NCI-H446 treated with DMSO at 0.1 percent for 48 hours (cell line): ENCODE measurements at regions not wholly inside any gene's neighbourhood (a gene's known extent, or its start where the extent isn't known, plus 50 kb on each side); places are given as distances from the start of the nearest gene placed in this dataset.

Experiments
- DNase-seq: peaks from one replicate; lab custom pipeline; 2025; lab: John Stamatoyannopoulos, UW

DNA sequence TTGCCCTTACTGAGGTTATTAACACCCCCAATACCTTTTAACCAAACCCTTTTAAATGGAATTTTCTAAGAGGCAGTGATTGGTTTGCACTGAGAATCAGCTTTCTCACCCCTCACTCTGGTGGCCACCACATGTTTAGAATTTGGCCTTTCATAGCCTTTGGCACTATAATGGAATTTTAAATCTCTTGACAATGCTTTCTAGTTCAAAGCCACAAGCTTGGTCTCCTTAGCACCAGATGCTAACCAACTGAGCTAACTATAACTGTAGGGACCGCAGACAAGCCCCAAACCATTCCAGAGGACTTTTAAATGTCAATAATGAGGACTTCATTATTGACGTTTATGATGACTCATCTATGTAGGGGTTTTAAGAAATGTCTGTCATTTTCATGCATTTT, 238.7 kb upstream of the SNX7 start:
- no peak for DNase-seq

DNA sequence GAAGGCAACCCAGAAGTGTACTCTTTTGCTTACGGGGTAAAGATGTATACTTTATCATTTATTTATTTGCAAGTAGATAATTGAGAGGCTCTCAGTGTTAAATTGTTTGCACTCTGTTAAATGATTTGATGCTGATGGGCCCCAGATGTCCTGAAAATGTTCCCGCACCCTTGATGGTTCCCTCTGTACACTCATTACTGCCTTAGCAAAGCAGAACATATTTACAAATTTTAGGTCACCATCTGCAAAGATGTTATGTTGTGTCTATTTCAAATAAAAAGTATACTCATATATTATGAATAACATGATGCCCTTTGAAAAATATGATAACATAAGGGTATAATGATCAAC, 240.5 kb upstream of the SNX7 start:
- DNase-seq: no peak

DNA sequence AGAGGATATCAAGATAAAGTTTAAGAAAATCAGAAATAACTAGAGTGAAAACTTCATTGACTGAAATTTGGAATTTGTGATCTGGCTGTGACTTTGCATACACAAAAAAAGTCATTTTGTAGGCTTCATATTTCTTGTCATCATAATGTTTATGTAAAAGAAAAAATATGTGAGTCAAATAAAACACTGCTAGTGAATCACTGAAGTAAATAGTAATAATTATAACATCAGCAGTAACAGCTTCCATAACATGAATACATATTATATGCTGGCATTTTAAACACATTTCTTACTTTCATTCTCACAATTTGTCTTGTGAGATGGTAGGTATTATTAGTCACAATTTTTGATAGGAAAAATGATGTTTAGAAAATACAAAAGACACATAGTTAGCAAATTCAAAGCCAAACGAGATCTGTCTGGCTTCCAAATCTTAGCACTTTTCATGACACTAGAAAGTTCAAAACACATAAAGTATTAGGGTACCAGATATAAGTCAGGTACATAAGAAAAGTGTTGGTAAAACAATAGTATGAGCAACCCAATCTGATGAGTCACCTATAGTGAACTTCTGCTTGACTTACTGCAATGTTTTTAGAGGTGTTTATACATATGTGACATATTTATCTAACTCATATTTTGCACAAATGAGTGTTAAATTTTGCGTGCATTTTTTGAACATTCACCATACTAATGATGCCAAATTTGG, 241.0 kb upstream of the SNX7 start:
- no peak for DNase-seq

DNA sequence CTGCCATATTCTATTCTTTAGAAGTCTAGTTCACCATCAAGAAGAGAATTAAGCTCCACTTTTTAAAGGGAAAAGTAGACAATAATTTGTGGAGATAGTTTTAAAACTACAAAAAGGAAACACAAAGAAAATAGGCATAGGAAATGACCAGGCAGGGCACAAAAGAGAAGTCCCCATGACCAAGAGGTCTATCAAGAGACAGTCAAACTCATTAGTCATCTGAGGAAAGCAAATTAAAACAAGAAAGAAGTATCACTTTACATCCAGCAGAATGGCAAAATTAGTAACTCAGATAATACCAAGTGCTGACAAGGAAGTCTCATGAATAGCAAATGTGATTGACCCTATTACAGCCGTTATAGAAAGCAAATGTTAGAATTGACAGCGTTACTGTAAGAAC, 243.7 kb upstream of the SNX7 start:
- DNase-seq: no peak

DNA sequence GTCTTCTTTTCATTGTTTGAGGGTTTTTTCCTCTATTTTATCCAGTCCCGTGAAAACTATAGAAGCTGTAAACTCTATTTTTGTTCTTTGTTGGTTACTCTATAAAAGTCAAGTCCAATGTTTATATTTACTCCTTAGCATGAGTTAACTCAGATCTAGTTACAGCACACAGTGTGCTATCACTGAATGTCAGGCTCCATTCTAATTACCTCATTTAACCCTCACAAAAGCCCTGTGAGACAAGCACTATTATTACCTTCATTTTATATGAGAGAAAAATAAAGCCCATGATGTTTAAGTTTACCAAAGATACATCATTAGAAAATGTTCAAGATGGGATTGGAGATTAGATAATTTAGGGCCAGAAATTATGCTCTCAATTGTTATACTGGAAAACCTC, 251.4 kb upstream of the SNX7 start:
- DNase-seq: no peak

DNA sequence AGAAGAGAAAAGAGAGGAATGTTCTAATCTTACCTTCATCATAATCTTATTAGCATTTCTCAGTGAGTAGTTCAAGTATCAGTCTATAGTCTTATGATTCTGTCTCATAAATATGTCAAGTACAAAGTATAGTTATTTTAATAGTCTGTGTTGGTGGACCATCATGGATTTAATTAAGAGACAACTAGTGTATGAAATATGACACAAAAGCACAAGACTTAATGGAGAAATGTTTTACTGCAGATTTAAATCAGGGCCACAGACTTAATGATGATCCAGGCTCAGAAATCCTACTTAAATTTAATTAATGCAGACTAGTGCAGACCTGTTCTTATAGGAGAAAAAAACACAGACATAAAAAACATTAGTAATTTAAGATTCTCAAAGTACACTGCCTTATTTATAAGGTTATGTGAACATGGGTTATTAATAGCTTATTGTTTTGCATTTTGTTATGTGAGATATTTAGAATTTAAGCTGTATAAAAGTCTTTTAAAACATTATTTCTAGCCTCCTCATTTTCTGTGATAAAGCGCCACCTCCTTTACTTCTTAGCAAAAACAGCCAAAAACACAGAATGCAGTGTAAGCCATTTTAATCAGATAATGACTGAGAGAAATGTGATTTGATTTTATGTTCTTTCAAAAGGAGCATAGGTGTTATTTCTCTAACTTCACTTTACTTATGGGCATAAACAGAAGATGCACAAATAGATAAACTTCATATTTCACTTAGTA, 255.0 kb upstream of the SNX7 start:
- no peak for DNase-seq

DNA sequence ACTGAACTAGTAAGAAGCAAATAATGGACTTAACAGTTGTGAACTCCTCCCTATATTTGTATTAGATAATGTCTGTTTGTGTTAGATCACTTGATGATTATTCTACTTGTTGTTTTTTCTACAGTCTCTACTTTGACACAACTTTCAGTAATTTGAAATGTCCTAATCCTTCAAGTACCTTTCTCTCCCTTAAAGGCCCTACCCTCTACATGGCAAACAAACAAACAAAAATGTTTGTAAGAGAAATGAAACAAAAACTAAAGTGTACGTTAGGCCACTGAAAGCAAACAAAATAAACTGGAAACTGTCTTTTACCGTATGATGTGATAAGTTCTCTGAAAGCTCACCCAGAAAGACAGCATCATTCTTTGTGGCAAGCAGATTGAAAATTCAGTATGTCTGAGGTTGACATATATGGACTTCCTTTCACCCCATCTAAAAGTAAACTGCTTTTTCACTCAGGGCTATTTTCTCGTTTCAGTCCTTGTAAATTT, 255.9 kb upstream of the SNX7 start:
- no peak for DNase-seq

DNA sequence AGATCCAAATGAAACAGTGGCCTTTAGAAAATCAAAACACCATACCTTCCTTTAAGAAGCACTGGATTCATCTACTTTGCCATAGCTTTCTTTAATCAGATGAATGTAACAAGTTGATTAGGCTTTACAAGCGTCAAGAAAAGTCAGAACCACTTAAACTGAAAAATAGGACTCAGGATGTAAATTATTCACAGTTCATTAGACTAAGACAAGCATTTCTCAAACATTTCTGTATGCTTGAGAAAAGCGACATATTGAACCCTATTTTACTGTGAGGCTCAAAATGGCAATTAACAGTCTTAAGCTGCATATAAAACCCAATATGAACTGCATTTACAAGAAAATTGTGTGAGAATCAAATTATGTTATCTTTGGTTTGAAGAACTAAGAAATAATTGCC, 256.7 kb upstream of the SNX7 start:
- no peak for DNase-seq

DNA sequence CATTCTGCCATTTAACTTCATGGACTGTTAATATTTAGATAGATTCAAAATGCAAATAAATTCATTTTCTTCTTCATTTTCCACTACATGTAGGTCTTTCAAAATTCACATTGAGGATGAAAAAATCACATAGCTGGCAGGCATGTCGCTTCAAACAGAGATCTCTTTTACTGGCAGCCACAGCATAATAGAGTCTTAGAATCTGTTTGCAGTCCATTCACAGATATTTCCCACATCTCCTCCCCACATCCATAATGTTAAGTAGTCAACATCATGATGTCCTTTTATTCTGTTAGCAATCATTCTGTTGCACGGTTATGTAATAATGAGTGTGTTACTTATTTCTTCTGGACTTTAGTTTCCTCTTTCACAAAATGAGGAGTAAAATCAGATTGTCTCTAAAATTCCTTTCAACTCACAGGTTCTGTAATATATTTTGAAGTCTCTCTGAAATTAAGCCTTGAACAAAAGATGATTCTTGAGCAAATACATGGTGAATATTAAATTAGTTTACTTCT, 257.5 kb upstream of the SNX7 start:
- DNase-seq: no peak

DNA sequence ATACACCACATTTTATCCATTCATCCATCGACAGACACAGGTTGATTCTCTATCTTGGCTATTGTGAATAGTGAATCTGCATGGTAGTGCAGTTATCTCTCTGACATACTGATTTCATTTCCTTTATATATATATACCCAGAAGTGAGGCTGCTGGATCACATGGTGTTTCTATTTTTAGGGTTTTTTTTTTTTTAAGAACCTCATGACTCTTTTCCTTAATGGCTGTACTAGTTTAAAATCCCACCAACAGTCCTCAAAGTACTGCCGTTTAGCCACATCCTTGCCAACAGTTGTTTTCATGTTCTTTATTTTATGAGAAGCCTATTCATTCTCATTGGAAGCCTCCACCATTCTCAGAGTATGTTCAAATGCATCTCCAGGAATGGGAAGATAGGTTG, 258.7 kb upstream of the SNX7 start:
- DNase-seq: no peak

DNA sequence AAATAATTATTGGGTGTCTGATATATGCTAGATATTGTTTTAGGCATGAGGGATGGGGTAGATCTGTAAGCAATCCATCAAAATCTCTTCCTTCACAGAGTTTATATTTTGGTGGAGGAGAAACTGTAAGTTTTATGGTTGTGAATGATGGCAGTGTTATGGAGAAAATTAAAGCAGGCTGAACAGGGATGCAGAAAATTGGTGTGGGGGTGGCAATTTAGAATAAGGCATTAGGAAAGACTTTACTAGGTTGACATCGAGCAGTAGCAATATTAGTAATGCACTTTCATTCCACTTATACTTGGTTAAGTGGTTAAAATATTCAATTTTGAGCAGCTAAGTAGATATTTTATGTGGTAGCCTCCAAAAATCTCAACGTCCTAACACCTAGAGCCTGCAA, 261.1 kb upstream of the SNX7 start:
- no peak for DNase-seq

DNA sequence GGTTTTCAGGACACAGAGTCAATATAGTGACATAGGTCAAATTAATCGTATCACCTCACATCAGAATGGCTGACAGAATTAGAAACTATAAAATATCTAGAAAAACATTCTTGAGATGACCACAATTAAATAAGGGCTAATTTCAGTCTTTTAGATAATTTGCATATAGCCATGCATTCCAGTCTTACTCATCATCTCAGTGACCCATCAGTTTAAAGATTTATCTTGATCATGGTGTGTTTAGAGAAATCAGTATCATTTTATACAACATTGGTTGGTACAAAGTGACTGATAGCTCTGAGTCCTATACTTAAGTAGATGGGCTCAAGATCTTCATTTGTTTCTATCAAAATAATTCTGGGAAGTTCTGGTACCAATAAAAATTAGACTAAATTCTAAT, 262.3 kb upstream of the SNX7 start:
- DNase-seq: no peak

DNA sequence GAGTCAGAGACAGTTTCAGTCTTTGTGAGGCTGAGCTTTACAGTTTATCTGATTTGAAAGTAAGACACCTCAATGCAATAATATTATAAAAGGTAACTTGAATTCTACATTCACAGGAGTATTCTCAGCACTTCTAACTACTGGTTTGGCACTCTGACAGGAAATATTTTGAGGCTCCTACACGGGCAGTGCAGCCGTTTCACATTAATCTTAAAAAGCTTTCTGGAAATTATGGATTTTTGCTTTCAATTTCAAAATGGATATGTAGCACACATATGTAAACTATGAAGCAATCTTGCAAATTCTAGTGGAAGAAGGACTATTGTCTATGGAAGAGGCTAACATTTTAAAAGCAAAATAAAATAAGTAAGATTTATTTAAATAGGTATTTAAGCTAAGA, 262.9 kb upstream of the SNX7 start:
- DNase-seq: no peak

DNA sequence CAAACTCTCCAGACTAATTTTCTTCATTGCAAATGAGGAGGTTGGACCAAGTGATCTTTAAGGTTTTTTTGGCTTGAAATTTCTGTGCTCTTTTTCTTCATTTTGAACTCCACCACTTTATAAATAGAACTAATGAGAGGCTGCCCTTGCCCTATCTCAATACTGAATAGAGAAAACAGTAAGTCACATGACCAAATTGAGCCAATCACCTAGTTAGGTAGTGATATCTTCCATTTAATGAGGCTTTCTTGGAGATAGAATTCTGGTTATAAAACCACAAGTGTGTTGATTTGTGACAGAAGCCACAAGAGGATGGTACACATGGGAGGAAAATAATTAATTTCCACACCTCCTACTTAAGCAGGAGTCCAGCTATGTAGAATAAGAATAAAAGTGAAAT, 263.4 kb upstream of the SNX7 start:
- DNase-seq: no peak

DNA sequence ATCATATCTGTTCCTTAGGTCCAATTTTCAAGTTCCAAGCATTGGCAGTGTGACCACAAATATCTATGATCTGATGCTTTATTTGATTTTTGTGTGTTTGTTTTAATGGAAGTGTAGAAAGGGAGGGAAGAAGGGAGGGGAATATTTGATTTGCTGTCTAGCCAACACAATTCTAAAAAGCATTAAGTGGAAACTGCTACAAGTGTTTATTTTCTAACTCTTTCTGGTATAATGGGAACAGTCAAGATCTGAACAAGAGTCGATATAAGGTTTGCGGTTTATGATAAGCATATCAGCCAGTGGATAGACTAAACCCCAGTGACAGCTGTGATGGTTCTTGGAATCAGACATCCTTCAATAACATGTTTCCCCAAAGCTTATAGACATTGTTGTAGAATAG, 267.8 kb upstream of the SNX7 start:
- DNase-seq: no peak

DNA sequence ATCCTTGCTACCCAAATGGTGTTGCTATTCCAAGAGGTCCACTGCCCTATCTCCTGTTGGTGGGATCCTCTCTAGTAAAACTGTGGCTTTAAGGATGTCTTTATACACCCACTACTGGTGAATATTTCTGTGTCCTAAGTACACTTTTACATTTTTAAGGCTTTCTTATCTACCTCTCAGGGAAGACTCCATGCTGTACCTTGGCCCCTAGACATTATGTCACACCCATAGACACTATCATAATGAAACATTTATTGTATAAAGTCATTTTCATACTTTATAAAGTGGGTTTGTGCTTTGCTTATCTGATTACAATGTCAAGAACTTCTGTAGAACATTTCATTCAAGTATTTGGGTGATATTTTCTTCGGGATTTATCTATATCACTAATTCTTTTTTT, 270.3 kb upstream of the SNX7 start:
- DNase-seq: no peak

DNA sequence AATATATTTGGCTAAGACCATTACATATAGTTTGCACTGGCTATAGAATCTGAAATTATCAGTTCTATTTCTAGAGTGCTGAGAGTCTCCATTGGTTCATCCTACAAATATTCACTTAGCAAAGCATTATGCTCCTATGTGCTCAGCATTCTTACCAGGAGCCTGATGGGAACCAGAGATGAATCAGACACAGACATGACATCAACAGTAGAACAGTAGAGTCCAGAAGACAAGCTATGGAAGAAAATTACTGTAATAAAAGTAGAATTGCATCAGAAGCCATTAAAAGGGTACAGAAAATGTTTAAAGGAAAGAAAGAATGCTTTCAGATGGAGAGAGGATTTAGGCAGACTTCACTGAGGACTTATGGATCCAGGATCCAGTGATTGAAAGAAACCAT, 271.7 kb upstream of the SNX7 start:
- DNase-seq: no peak

DNA sequence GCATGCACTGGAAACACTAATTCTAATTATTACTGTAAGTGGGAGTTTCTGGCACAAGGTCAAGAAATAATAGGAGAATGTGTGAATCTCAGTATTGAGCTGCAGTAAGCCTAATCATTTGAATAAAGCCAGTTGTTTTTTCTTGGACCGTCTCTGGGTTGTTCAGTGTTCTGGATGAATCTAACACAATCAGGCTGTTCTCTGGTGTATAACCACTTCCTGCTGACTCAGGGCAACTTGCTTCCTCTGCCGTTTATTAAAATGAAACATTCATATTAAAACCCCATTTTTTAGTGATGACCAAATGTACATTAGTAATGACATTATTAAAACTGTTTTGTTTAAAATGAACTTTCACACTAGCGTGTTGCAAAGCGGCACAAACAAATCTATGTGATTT, 273.1 kb upstream of the SNX7 start:
- peak; percentile 85 for DNase-seq

DNA sequence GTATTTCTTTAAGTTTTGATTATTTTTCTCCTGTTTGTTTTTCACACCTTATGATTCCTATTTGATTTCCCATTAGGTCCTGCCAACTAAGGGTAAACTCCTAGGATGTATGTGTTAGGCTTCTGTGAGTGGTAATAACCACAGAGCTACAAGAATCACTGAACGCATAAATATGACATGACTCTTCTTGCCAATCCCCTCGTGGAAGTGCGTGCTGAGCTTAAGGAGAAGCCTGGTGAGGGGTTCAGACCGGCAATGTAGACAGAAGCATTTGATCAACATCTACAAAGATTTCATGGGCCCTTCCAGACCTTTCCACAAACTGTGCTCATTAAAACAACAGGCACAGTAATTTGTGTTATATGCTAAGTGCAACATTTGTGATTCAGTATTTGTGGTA, 273.8 kb upstream of the SNX7 start:
- DNase-seq: no peak

DNA sequence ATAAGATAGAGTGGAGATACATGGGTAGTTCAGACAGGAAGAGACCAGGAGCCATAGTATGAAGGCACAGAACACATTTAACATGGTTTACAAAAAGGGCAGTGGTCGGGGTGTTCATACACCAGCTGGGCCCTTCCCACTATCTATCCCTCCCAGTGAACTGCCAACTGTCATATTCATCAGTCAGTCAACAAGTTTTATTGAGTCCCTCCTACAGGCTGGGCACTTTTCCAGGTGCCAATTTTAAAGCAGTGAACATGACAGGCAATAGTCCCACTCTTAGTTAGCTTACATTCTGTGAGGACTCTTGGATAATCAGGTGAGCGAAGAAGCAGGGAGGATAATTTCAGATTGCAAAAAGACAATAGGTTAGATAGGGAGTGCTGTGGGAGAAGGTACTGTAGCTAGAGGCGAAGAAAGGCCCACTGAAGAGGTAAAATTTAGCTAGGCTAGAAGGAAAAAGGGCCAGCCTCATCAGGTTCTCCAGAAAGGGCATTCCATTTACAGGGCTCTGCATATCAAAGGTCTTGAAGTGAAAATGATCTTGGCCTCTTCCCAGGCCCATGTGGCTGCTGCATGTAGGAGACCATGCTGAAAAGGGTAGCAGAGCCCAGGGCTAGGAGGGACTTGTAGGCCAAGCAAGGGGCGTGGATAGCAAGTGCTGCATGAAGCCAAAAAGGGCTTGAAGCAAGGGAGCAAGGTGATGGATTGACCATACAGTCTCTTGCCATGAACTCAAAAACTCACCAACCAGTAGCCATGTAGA, 274.7 kb upstream of the SNX7 start:
- DNase-seq: peak; percentile 88

DNA sequence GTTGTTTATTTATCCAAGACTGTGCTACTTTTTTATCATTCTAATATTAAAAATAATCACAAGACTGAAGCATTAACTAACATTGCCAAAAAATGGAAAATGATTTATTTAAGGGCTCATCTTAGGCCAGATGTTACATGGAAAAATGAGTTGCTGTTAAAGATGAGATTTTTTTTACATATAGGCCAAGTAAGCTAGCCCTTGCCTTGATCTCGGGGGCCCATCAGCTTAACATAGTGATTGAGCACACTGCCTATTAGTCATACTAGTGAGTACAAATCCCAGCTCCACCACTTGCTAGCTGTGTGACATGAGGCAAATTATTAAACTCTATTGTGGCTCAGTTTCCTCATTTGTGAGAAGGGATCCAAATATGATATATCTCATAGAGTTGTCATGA, 275.9 kb upstream of the SNX7 start:
- DNase-seq: peak; percentile 54

DNA sequence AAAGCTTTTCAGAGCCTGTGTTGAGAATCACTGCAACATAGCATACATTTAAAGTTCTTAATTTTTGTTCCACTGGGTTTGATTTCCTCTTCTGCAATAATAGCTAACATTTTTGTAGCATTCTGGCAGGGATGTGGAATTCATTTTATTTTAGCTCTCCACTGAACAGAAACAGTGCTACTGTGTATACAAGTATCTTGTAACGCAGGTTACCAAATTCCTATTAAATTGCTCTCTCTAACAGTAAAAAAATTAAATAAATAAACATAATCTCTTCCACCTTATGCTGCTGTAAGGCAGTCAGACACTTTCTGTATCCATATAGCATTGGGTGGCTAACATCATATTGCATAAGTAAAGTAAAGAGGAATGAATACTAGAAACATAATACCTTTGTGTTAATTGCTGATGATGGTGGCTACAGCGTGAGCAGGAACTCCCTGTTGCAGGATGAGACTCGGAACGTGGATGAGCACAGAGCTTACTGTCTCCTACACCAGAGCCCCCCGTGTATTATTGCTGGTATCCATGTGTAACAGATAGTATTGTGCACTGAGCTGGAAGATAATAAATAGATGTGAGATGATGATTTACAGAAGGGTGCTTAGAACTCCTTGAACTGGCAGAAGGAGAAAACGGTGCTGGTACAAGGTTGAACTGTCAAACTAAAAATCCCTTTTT, 276.9 kb upstream of the SNX7 start:
- peak; percentile 63 for DNase-seq
